NOMO-1 treated with dmso at 0.1 percent for 144 hours (cell line): ENCODE measurements at regions not wholly inside any gene's neighbourhood (a gene's known extent, or its start where the extent isn't known, plus 50 kb on each side); places are given as distances from the start of the nearest gene placed in this dataset.

Experiments used
- DNase-seq: peaks from one replicate; lab custom pipeline; 2025; ENCODE audit not compliant: unreplicated experiment; lab: John Stamatoyannopoulos, UW

DNA sequence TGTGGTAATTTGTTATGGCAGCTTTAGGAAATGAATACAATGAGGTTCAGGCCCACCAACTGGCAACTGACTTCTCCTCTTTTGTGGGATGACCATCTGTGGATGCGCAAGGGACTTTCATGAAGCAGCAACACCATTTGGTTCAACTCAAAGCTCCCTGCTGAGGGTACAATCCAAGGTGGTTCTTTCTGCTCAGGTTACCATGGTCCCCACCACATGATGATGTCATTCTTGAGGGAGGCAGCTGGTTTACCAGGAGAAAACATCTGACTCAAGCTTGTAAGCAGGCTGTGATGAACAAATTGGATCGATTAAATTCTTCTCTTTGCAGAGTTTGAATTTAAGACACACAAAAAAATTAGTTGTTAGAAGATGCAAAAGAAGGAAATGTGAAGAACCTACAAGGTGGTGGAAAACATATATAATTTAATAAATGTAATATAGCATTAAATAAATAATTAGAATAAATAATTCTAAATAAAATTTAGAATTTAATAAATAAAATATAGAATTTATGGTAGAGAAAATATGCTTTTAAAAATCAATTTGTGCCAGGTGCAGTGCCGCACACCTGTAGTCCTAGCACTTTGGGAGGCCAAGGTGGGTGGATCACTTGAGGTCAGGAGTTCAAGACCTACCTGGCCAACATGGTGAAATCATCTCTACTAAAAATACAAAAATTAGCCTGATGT lies 67.6 kb upstream of the ANKFN1 start:
- DNase-seq: no peak

DNA sequence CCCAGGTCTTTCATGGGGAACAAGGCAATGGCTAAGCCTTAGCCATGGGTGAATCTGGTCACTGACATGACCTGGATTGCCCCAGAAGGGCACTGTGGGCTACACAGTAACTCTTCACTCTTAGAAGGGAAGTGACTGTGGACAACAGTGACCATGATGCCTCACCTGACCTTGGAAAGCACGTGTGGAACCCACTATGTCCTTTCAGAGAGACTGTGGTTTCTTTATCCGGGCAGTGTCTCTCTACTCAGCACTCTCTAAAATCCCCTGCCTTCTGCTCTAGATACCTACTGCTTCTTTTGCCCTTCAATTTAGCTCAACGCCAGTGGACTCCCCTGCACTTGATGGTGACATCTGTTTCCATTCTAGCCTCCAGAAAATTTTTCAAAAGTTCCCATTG lies 66.1 kb upstream of the ANKFN1 start:
- no peak for DNase-seq

DNA sequence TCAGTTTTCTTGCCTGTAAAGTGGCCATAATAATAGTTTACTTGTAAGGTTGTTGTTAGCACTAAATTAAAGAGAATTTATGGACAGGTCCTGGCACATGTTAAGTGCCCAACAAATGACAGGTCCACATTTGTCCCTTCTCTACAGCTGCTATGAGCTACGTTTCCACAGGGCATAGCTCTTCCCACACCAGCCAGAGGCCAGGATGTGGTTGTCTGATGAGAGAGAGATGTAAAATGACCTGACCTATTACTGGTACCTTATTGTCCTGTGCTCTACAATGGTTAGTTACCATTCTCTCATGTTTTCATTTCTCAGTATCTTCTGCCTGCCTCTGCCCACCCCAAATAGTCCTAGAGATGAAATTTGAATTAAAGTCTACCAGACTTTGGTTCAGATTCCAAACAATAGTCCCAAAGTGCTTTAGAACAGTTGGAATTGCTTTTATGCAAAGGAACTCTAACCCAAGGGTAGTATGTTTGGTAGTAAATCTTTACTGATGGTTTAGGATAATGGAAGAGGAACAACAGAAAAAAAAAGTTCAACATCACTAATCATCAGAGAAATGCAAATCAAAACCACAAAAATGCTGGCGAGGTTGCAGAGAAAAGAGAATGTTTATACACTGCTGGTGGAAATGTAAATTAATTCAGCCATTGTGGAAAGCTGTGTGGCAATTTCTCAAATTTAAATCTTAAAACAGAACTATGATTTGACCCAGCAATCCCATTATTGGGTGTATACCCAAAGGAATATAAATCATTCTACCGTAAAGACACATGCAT lies 57.1 kb upstream of the ANKFN1 start:
- no peak for DNase-seq

DNA sequence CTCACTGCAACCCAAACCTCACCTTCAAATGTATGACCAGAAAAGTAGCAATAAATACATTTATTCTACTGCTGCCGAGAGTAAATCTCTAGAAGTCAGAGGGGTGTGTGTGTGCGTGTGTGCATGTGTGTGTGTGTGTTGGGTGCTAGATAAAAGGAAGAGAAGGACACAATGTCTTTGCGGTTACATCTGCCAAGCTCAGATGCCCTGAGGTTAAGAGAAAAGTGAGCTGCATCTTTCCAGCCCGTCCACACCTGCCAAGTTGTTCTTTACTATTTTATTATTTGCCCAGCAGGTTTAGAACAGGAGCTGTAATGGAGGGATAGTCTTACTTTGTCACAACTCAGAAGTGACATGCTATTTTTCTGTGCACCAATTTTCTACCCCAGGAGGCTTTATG lies 54.5 kb upstream of the ANKFN1 start:
- no peak for DNase-seq

DNA sequence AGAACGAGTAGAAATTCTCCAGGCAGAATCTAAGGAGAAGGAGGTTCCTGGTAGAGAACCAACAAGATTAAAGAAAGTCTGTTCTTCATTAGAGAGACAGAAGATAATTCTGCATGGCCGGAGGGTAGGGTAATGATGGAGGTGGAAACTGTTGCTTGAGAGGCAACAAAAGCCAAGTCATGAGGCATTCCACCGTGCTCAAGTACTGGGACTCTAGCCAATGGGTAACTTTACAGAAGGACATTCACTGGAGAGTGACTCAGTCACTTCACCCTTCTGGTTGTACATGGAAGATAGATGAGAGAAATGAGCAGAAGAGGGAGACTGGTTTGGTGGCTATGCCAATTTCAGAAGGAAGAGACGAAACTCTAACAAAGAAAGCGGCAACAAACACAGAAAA lies 53.6 kb upstream of the ANKFN1 start:
- DNase-seq: no peak
